GM18526 (cell line): ENCODE measurements at regions not wholly inside any gene's neighbourhood (a gene's known extent, or its start where the extent isn't known, plus 50 kb on each side); places are given as distances from the start of the nearest gene placed in this dataset.

Experiments used
- POLR2A ChIP-seq: IDR thresholded peaks from 3 replicates; pipeline ENCODE4 v1.6.1; 2011; ENCODE audit not compliant: insufficient read length; ENCODE audit errors: extremely low read depth

- no peak for TF ChIP-seq POLR2A
Observed at GRCh38 chr6:100274147-100274546, 190.6 kb downstream of the SIM1 start.

GRCh38 chr6:100271625-100272024, 193.1 kb downstream of the SIM1 start:
- no peak for TF ChIP-seq POLR2A

GRCh38 chr6:100271202-100271601, 193.5 kb downstream of the SIM1 start:
- TF ChIP-seq POLR2A = no peak

- no peak for TF ChIP-seq POLR2A
Observed at GRCh38 chr6:100269189-100269588, 195.5 kb downstream of the SIM1 start.

GRCh38 chr6:100268326-100268725, 196.4 kb downstream of the SIM1 start:
- TF ChIP-seq POLR2A = no peak

- no peak for TF ChIP-seq POLR2A
Observed at GRCh38 chr6:100267721-100268123, 197.0 kb downstream of the SIM1 start.

- no peak for TF ChIP-seq POLR2A
Observed at GRCh38 chr6:100266494-100267401, 198.0 kb downstream of the SIM1 start.

- TF ChIP-seq POLR2A = no peak
Observed at GRCh38 chr6:100262086-100262485, 202.6 kb downstream of the SIM1 start.

- no peak for TF ChIP-seq POLR2A
Observed at GRCh38 chr6:100261486-100261885, 203.2 kb downstream of the SIM1 start.

GRCh38 chr6:100260584-100260983, 204.1 kb downstream of the SIM1 start:
- TF ChIP-seq POLR2A = no peak

GRCh38 chr6:100259865-100260264, 204.9 kb downstream of the SIM1 start:
- no peak for TF ChIP-seq POLR2A

- TF ChIP-seq POLR2A = no peak
Observed at GRCh38 chr6:100258752-100259151, 206.0 kb downstream of the SIM1 start.

GRCh38 chr6:100257793-100258395, 206.8 kb downstream of the SIM1 start:
- TF ChIP-seq POLR2A = no peak

- TF ChIP-seq POLR2A = no peak
Observed at GRCh38 chr6:100255701-100256100, 209.0 kb downstream of the SIM1 start.

- no peak for TF ChIP-seq POLR2A
Observed at GRCh38 chr6:100247123-100247522, 217.6 kb downstream of the SIM1 start.

GRCh38 chr6:100246206-100246605, 218.5 kb downstream of the SIM1 start:
- TF ChIP-seq POLR2A = no peak
